DND-41 (cell line): ENCODE measurements at regions not wholly inside any gene's neighbourhood (a gene's known extent, or its start where the extent isn't known, plus 50 kb on each side); places are given as distances from the start of the nearest gene placed in this dataset.

ENCODE experiments used
- ATAC-seq: fragments of 200-7000 bp; cut with Tn5 transposase; 3 replicates; pipeline ENCODE4 v1.9.1; 2021; ENCODE audit warnings: low read depth; ENCODE audit not compliant: insufficient read depth
- DNase-seq: peaks from one replicate; pipeline ENCODE4 v3.0.0-alpha.2; 2020
- H2AFZ ChIP-seq: 2 replicates; pipeline ENCODE4 v1.6.0; 2012; ENCODE audit warnings: low read depth, low read length
- H3K27ac ChIP-seq: 2 replicates; pipeline ENCODE4 v1.5.1; 2012; ENCODE audit warnings: low read length, inconsistent platforms
- H3K27me3 ChIP-seq: fragments of 200-600 bp; sonication (generic); 2 replicates; pipeline ENCODE4 v1.6.0; 2012; ENCODE audit warnings: low read length, mild to moderate bottlenecking, inconsistent platforms; ENCODE audit not compliant: insufficient read depth, poor library complexity
- H3K36me3 ChIP-seq: 2 replicates; pipeline ENCODE4 v1.5.1; 2012; ENCODE audit warnings: low read length, inconsistent platforms; ENCODE audit not compliant: insufficient read depth
- H3K4me1 ChIP-seq: 2 replicates; pipeline ENCODE4 v1.5.1; 2012; ENCODE audit warnings: mild to moderate bottlenecking, low read length; ENCODE audit not compliant: insufficient read depth
- H3K4me2 ChIP-seq: 2 replicates; pipeline ENCODE4 v1.6.0; 2012; ENCODE audit warnings: mild to moderate bottlenecking, moderate library complexity, low read length, inconsistent platforms; ENCODE audit not compliant: insufficient read depth
- H3K4me3 ChIP-seq, 2 experiments: fragments of 200-600 bp in 1 of 2; shearing (Covaris generic) in 1 of 2; 2 replicates each; pipeline ENCODE4 v1.5.1; 2012 to 2016; ENCODE audit warnings: inconsistent platforms in 2 of 2, low read length in 2 of 2, mild to moderate bottlenecking in 2 of 2, low read depth in 1 of 2, moderate library complexity in 1 of 2
- H3K79me2 ChIP-seq: 2 replicates; pipeline ENCODE4 v1.6.0; 2012; ENCODE audit warnings: low read length, inconsistent platforms; ENCODE audit not compliant: insufficient read depth
- H3K9ac ChIP-seq: 2 replicates; pipeline ENCODE4 v1.6.0; 2012; ENCODE audit warnings: low read depth, mild to moderate bottlenecking, inconsistent platforms, low read length, moderate library complexity
- H3K9me3 ChIP-seq: 2 replicates; pipeline ENCODE4 v1.5.1; 2012; ENCODE audit warnings: low read length, moderate library complexity, mild to moderate bottlenecking, inconsistent platforms; ENCODE audit not compliant: insufficient read depth, severe bottlenecking
- H4K20me1 ChIP-seq: 2 replicates; pipeline ENCODE4 v1.6.0; 2012; ENCODE audit warnings: low read length; ENCODE audit not compliant: insufficient read depth
- CTCF ChIP-seq: IDR thresholded peaks from 2 replicates; pipeline ENCODE4 v1.5.1; 2012; ENCODE audit warnings: borderline replicate concordance, low read length, moderate library complexity, mild to moderate bottlenecking; ENCODE audit not compliant: poor library complexity, severe bottlenecking; ENCODE audit errors: extremely low read depth
- EZH2 ChIP-seq: IDR thresholded peaks from 3 replicates; pipeline ENCODE4 v1.6.1; 2012; ENCODE audit warnings: borderline replicate concordance, low read depth, mild to moderate bottlenecking, moderate library complexity, low read length, inconsistent platforms; ENCODE audit not compliant: severe bottlenecking

- ATAC-seq (no peak), DNase-seq (no peak)
- H3K4me2 ChIP-seq: no peak overlapping the region
- H3K27ac ChIP-seq: no peak overlapping the region
- H3K4me1 ChIP-seq: no peaks in the 10 kb centered on the region
- no peaks in the 10 kb centered on the region for H3K36me3 ChIP-seq
- TF ChIP-seq EZH2: no peak
- no peak overlapping the region for H3K9ac ChIP-seq
- no peaks in the 10 kb centered on the region for H4K20me1 ChIP-seq
- no peak overlapping the region for H3K4me3 ChIP-seq
- H3K27me3 ChIP-seq: no peaks in the 10 kb centered on the region
- no peaks in the 10 kb centered on the region for H3K79me2 ChIP-seq
- H2AFZ ChIP-seq: no peak overlapping the region
- H3K9me3 ChIP-seq: no peaks in the 10 kb centered on the region
These were observed 371.9 kb downstream of the GABRG1 start for GRCh38 chr4:45751877-45752530.

GRCh38 chr4:45750721-45751120, 373.1 kb downstream of the GABRG1 start:
- H4K20me1 ChIP-seq: no peaks in the 10 kb centered on the region
- H3K36me3 ChIP-seq: no peaks in the 10 kb centered on the region
- H3K79me2 ChIP-seq: no peaks in the 10 kb centered on the region
- H3K4me3 ChIP-seq: no peak overlapping the region
- no peak overlapping the region for H3K9ac ChIP-seq
- no peak overlapping the region for H3K27ac ChIP-seq
- no peaks in the 10 kb centered on the region for H3K27me3 ChIP-seq
- H3K4me1 ChIP-seq: no peaks in the 10 kb centered on the region
- no peaks in the 10 kb centered on the region for H3K9me3 ChIP-seq
- DNase-seq (no peak), ATAC-seq (no peak)
- TF ChIP-seq CTCF (no peak), EZH2 (no peak)
- H2AFZ ChIP-seq: no peak overlapping the region
- H3K4me2 ChIP-seq: no peak overlapping the region

- Histone ChIP-seq H3K4me1 (no peaks in the 10 kb centered on the region), H3K27ac (no peak overlapping the region), H4K20me1 (no peaks in the 10 kb centered on the region), H3K27me3 (no peaks in the 10 kb centered on the region), H3K36me3 (no peaks in the 10 kb centered on the region), H3K79me2 (no peaks in the 10 kb centered on the region), H2AFZ (no peak overlapping the region), H3K4me2 (no peak overlapping the region), H3K9me3 (no peaks in the 10 kb centered on the region), H3K9ac (no peak overlapping the region), H3K4me3 (no peak overlapping the region)
- no peak for DNase-seq
- TF ChIP-seq CTCF (no peak), EZH2 (no peak)
- no peak for ATAC-seq
These were observed 378.1 kb downstream of the GABRG1 start for GRCh38 chr4:45745741-45746140.

GRCh38 chr4:45741897-45742296, 382.0 kb downstream of the GABRG1 start:
- H4K20me1 ChIP-seq: no peaks in the 10 kb centered on the region
- H3K9ac ChIP-seq: no peak overlapping the region
- no peak overlapping the region for H3K4me2 ChIP-seq
- H3K4me3 ChIP-seq: no peak overlapping the region
- H2AFZ ChIP-seq: no peak overlapping the region
- ATAC-seq (no peak), DNase-seq (no peak)
- no peaks in the 10 kb centered on the region for H3K79me2 ChIP-seq
- TF ChIP-seq CTCF (no peak), EZH2 (no peak)
- no peaks in the 10 kb centered on the region for H3K9me3 ChIP-seq
- H3K27ac ChIP-seq: no peak overlapping the region
- no peaks in the 10 kb centered on the region for H3K36me3 ChIP-seq
- no peaks in the 10 kb centered on the region for H3K27me3 ChIP-seq
- H3K4me1 ChIP-seq: no peaks in the 10 kb centered on the region
